ENCODE measurements at regions not wholly inside any gene's neighbourhood (a gene's known extent, or its start where the extent isn't known, plus 50 kb on each side); places are given as distances from the start of the nearest gene placed in this dataset.

- no peak for TF ChIP-seq CTCF (IDR thresholded peaks at IDR 0.05; ENCODE audit: extremely low read depth, low read depth, low read length)
- no peak for DNase-seq (ENCODE audit: insufficient read length, low spot score, missing footprints)
- Histone ChIP-seq H3K36me3 (ENCODE audit: insufficient read depth, low read length) (no peaks in the 10 kb centered on the region), H3K4me1 (ENCODE audit: insufficient read depth, low read length) (no peaks in the 10 kb centered on the region), H3K79me2 (ENCODE audit: insufficient read depth, low read length) (no peaks in the 10 kb centered on the region), H2AFZ (ENCODE audit: low read length) (no peak overlapping the region), H3K4me2 (ENCODE audit: insufficient read depth, low read length) (no peak overlapping the region), H3K4me3 (ENCODE audit: insufficient read depth, low read length) (no peak overlapping the region), H3K27ac (ENCODE audit: low read depth, low read length) (no peak overlapping the region), H3K27me3 (ENCODE audit: insufficient read depth, low read length) (no peaks in the 10 kb centered on the region), H3K9me3 (ENCODE audit: low read depth, low read length) (peaks cover 3% of the 10 kb centered on the region), H4K20me1 (ENCODE audit: insufficient read depth, low read length) (no peaks in the 10 kb centered on the region)
Observed at GRCh38 chr21:25220169-25220568, 387.1 kb downstream of the MRPL39 start.

GRCh38 chr21:25215698-25216384 lies 391.4 kb downstream of the MRPL39 start:
- no peak for TF ChIP-seq CTCF (IDR thresholded peaks at IDR 0.05; ENCODE audit: extremely low read depth, low read depth, low read length)
- Histone ChIP-seq H3K4me1 (ENCODE audit: insufficient read depth, low read length) (no peaks in the 10 kb centered on the region), H3K27ac (ENCODE audit: low read depth, low read length) (no peak overlapping the region), H2AFZ (ENCODE audit: low read length) (no peak overlapping the region), H3K27me3 (ENCODE audit: insufficient read depth, low read length) (no peaks in the 10 kb centered on the region), H3K9me3 (ENCODE audit: low read depth, low read length) (peaks cover 1% of the 10 kb centered on the region), H3K4me2 (ENCODE audit: insufficient read depth, low read length) (no peak overlapping the region), H4K20me1 (ENCODE audit: insufficient read depth, low read length) (no peaks in the 10 kb centered on the region), H3K36me3 (ENCODE audit: insufficient read depth, low read length) (no peaks in the 10 kb centered on the region), H3K79me2 (ENCODE audit: insufficient read depth, low read length) (no peaks in the 10 kb centered on the region), H3K4me3 (ENCODE audit: insufficient read depth, low read length) (no peak overlapping the region)
- DNase-seq (ENCODE audit: insufficient read length, low spot score, missing footprints), result no peak

- no peak for DNase-seq (ENCODE audit: insufficient read length, low spot score, missing footprints)
- Histone ChIP-seq H3K4me1 (ENCODE audit: insufficient read depth, low read length) (no peaks in the 10 kb centered on the region), H3K4me3 (ENCODE audit: insufficient read depth, low read length) (no peak overlapping the region), H4K20me1 (ENCODE audit: insufficient read depth, low read length) (no peaks in the 10 kb centered on the region), H3K4me2 (ENCODE audit: insufficient read depth, low read length) (no peak overlapping the region), H2AFZ (ENCODE audit: low read length) (no peak overlapping the region), H3K27me3 (ENCODE audit: insufficient read depth, low read length) (no peaks in the 10 kb centered on the region), H3K79me2 (ENCODE audit: insufficient read depth, low read length) (no peaks in the 10 kb centered on the region), H3K36me3 (ENCODE audit: insufficient read depth, low read length) (no peaks in the 10 kb centered on the region), H3K9me3 (ENCODE audit: low read depth, low read length) (peaks cover 1% of the 10 kb centered on the region), H3K27ac (ENCODE audit: low read depth, low read length) (no peak overlapping the region)
- TF ChIP-seq CTCF (IDR thresholded peaks at IDR 0.05; ENCODE audit: extremely low read depth, low read depth, low read length), result no peak
Observed at GRCh38 chr21:25214676-25215075, 392.6 kb downstream of the MRPL39 start.

GRCh38 chr21:25199944-25200343 lies 407.3 kb downstream of the MRPL39 start:
- no peak for DNase-seq (ENCODE audit: insufficient read length, low spot score, missing footprints)
- Histone ChIP-seq H4K20me1 (ENCODE audit: insufficient read depth, low read length) (no peaks in the 10 kb centered on the region), H3K4me2 (ENCODE audit: insufficient read depth, low read length) (no peak overlapping the region), H3K4me3 (ENCODE audit: insufficient read depth, low read length) (no peak overlapping the region), H3K9me3 (ENCODE audit: low read depth, low read length) (no peaks in the 10 kb centered on the region), H3K79me2 (ENCODE audit: insufficient read depth, low read length) (no peaks in the 10 kb centered on the region), H3K4me1 (ENCODE audit: insufficient read depth, low read length) (no peaks in the 10 kb centered on the region), H3K27ac (ENCODE audit: low read depth, low read length) (no peak overlapping the region), H2AFZ (ENCODE audit: low read length) (no peak overlapping the region), H3K27me3 (ENCODE audit: insufficient read depth, low read length) (no peaks in the 10 kb centered on the region), H3K36me3 (ENCODE audit: insufficient read depth, low read length) (no peaks in the 10 kb centered on the region)
- TF ChIP-seq CTCF (IDR thresholded peaks at IDR 0.05; ENCODE audit: extremely low read depth, low read depth, low read length), result no peak
